Chondrocyte (in vitro differentiated cells): ENCODE measurements at regions not wholly inside any gene's neighbourhood (a gene's known extent, or its start where the extent isn't known, plus 50 kb on each side); places are given as distances from the start of the nearest gene placed in this dataset.
"Not testable (repeated sequence)": the region's sequence is repeated elsewhere in the genome, so short reads cannot be mapped to it uniquely, and the experiment has no call there.

Experiments
- DNase-seq: peaks from one replicate; pipeline ENCODE4 v3.0.0; 2021; ENCODE audit warnings: mixed read lengths, low spot score
- H3K27ac Mint-ChIP-seq: one replicate; pipeline ENCODE4 v1.8.0; 2021; ENCODE audit warnings: mild to moderate bottlenecking, moderate library complexity, mixed read lengths; ENCODE audit not compliant: unreplicated experiment
- H3K27me3 Mint-ChIP-seq: 2 replicates; pipeline ENCODE4 v1.8.0; 2021; ENCODE audit warnings: low read depth, mixed read lengths
- H3K36me3 Mint-ChIP-seq: 2 replicates; pipeline ENCODE4 v1.8.0; 2021; ENCODE audit warnings: low read depth, mixed read lengths
- H3K4me1 Mint-ChIP-seq: 2 replicates; pipeline ENCODE4 v1.8.0; 2021; ENCODE audit warnings: low read depth, mild to moderate bottlenecking, mixed read lengths
- H3K4me3 Mint-ChIP-seq: one replicate; pipeline ENCODE4 v1.8.0; 2021; ENCODE audit warnings: mild to moderate bottlenecking, moderate library complexity, mixed read lengths; ENCODE audit not compliant: unreplicated experiment
- H3K9me3 Mint-ChIP-seq: 2 replicates; pipeline ENCODE4 v1.8.0; 2021; ENCODE audit warnings: low read depth, mixed read lengths
- TF ChIP-seq, protein P1 (sequence below): fragments of 200-600 bp; sonication (generic); IDR thresholded peaks from 2 replicates; pipeline ENCODE4 v1.5.0; 2021; ENCODE audit warnings: antibody characterized with exemption, mild to moderate bottlenecking, moderate library complexity

DNA sequence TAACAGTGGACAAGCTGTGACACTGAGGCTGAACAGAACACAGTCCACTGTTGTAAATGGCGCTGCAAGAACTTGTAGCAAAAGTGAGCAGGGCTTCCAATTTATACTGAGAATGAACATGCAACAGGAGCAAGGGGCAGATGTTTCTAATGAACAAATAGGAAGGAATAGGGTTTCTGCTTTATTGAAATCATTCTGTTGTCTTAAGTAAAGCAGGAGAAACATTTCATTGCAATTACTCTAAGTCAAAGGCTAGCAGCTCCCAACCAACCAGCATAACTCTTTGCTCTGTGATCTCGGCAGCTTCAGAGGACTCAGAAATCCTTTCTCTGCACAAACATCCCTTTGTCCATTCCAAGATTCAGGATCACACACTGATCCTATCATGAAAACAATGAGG is 236.2 kb upstream of the PRSS58 start:
- Mint-ChIP-seq H3K27me3 (peaks cover 54% of the 10 kb centered on the region), H3K36me3 (no peaks in the 10 kb centered on the region), H3K27ac (no peak overlapping the region), H3K9me3 (no peaks in the 10 kb centered on the region), H3K4me1 (peaks cover 23% of the 10 kb centered on the region), H3K4me3 (no peak overlapping the region)
- TF ChIP-seq, protein P1, sequence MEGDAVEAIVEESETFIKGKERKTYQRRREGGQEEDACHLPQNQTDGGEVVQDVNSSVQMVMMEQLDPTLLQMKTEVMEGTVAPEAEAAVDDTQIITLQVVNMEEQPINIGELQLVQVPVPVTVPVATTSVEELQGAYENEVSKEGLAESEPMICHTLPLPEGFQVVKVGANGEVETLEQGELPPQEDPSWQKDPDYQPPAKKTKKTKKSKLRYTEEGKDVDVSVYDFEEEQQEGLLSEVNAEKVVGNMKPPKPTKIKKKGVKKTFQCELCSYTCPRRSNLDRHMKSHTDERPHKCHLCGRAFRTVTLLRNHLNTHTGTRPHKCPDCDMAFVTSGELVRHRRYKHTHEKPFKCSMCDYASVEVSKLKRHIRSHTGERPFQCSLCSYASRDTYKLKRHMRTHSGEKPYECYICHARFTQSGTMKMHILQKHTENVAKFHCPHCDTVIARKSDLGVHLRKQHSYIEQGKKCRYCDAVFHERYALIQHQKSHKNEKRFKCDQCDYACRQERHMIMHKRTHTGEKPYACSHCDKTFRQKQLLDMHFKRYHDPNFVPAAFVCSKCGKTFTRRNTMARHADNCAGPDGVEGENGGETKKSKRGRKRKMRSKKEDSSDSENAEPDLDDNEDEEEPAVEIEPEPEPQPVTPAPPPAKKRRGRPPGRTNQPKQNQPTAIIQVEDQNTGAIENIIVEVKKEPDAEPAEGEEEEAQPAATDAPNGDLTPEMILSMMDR = no peak
- no peak for DNase-seq

DNA sequence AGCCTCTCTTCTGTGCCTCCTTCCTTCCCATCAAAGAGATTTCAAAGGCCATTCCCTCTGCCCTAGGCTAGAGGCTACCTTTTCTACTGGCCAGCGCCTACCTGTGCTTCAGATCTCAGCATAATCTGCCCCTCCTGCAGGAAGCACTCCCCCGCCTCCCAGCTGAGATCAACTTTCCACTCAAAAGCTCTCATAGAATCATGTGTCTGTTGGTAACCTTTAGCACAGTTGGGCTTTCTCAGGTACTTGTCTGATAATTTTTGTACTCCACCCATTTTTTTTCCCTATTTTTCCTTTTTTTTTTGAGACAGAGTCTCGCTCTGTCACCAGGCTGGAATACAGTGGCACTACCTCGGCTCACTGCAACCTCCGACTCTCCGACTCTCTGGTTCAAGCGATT is 231.0 kb upstream of the PRSS58 start:
- no peak overlapping the region for H3K4me3 Mint-ChIP-seq
- no peaks in the 10 kb centered on the region for H3K36me3 Mint-ChIP-seq
- H3K9me3 Mint-ChIP-seq = no peaks in the 10 kb centered on the region
- H3K4me1 Mint-ChIP-seq = no peaks in the 10 kb centered on the region
- TF ChIP-seq, protein P1 = no peak
- no peak for DNase-seq
- peaks cover 49% of the 10 kb centered on the region for H3K27me3 Mint-ChIP-seq
- no peak overlapping the region for H3K27ac Mint-ChIP-seq

DNA sequence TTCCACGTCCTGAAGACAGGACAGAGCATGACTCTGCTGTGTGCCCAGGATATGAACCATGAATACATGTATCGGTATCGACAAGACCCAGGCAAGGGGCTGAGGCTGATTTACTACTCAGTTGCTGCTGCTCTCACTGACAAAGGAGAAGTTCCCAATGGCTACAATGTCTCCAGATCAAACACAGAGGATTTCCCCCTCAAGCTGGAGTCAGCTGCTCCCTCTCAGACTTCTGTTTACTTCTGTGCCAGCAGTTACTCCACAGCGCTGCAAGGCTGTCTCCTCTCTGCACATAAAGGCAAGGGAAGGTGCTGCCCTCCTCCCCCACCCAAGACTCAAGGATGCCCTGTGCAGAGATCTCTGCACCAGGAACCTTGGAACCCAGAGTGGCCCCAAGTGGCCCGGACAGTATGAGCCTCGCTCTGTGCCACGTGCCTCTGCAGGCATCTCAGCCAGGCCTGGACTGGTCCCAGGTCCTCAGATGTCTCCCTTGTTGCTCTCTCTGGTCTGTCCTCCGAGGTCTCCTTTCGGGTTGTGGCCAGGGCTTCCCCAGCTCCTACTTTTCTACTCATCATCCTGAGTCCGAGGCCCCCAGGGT is 230.3 kb upstream of the PRSS58 start:
- H3K4me1 Mint-ChIP-seq = no peaks in the 10 kb centered on the region
- H3K27me3 Mint-ChIP-seq = peaks cover 46% of the 10 kb centered on the region
- H3K36me3 Mint-ChIP-seq = no peaks in the 10 kb centered on the region
- no peak overlapping the region for H3K27ac Mint-ChIP-seq
- DNase-seq = no peak
- H3K9me3 Mint-ChIP-seq = no peaks in the 10 kb centered on the region
- H3K4me3 Mint-ChIP-seq = no peak overlapping the region
- TF ChIP-seq, protein P1 = no peak

DNA sequence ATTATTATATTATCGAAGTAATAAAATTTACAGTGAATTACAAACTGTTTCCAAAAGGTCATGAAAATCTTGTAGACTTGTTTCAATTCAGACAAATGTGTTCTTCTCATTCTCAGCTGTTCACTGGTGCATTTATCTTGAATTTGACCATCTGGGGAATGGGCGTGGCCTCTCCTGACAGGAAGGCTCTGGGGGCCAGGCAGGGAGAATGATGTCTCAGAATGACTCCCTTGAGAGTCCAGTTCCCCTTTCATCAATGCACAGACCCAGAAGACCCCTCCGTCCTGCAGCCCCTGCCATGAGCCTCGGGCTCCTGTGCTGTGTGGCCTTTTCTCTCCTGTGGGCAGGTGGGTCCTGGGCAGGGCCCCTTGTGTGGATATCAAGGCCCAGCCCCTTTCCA is 229.7 kb upstream of the PRSS58 start:
- not testable (repeated sequence) for H3K36me3 Mint-ChIP-seq, H3K4me3 Mint-ChIP-seq, DNase-seq, H3K27ac Mint-ChIP-seq, H3K9me3 Mint-ChIP-seq, H3K4me1 Mint-ChIP-seq
- peaks cover 40% of the 10 kb centered on the region for H3K27me3 Mint-ChIP-seq

DNA sequence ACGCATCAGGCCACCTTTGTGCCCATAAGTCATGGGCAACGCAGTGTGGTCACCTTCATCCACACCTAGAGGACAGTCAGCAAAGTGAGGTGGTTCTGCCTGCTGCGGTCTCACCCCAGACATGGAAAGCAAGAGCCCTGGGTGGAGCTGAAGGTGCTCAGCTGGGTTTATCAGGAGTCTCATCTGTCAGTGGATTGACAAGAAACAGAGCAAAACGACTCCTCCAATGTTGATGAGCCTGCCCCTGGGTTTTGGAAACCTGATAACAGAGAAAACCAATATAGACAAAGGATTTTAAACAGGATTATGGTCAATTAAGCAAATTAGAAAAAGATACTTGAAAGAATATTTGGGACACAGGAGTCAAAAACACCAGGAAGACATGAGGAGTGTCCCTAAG is 229.3 kb upstream of the PRSS58 start:
- TF ChIP-seq, protein P1 = no peak
- Mint-ChIP-seq H3K27ac (no peak overlapping the region), H3K36me3 (no peaks in the 10 kb centered on the region), H3K4me3 (no peak overlapping the region), H3K9me3 (no peaks in the 10 kb centered on the region), H3K27me3 (peaks cover 40% of the 10 kb centered on the region), H3K4me1 (no peaks in the 10 kb centered on the region)
- no peak for DNase-seq

DNA sequence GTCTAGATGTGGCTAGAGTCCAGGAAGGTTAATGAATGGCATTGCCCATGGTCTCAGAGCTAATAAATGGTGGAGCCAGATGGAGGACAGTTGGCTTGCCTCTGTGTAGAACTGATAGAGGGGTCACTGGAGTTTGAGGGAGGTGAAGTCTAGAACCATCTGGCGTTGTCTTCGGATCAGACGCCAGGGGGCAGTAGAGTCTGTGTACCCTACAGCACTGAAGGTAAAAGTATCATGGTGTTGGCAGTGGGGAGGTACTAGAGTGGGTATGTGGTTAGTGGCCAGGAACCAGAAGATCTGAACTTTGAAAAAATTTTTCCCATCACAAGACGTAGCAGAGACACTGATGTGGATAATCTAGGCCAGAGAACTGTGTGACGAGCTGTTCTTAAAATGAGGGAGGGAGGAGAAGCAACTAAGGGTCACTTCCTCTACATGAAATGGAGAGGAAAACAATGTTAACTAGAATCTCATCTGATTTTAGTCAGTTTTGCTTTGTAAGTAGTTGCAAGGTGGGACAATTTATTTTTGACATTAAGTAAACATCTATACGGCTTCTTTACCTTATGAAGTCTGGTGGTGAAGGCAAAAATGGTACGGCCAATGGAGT is 227.9 kb upstream of the PRSS58 start:
- no peaks in the 10 kb centered on the region for H3K36me3 Mint-ChIP-seq
- H3K27ac Mint-ChIP-seq = no peak overlapping the region
- H3K9me3 Mint-ChIP-seq = no peaks in the 10 kb centered on the region
- DNase-seq = no peak
- no peak overlapping the region for H3K4me3 Mint-ChIP-seq
- no peaks in the 10 kb centered on the region for H3K4me1 Mint-ChIP-seq
- peaks cover 30% of the 10 kb centered on the region for H3K27me3 Mint-ChIP-seq
- TF ChIP-seq, protein P1 = peak; percentile 64
